Vagina (tissue), 2 donors: ENCODE measurements at regions not wholly inside any gene's neighbourhood (a gene's known extent, or its start where the extent isn't known, plus 50 kb on each side); places are given as distances from the start of the nearest gene placed in this dataset.
A peak's percentile ranks its signal among the peaks of the same experiment; 100 is the strongest.

ENCODE experiments used
- DNase-seq, 2 donors: peaks; one replicate each; pipeline ENCODE4 v3.0.0-alpha.2; 2017; ENCODE audit errors: extremely low spot score in 2 of 2
- H3K27ac ChIP-seq: fragments of 200-600 bp; sonication (generic); one replicate; pipeline ENCODE4 v1.5.1; 2019
- H3K27me3 ChIP-seq: fragments of 200-600 bp; sonication (generic); one replicate; pipeline ENCODE4 v1.5.1; 2019
- H3K36me3 ChIP-seq, 2 donors: fragments of 200-600 bp; sonication (generic); one replicate each; pipeline ENCODE4 v1.5.1; 2017 to 2019
- H3K4me1 ChIP-seq: fragments of 200-600 bp; sonication (generic); one replicate; pipeline ENCODE4 v1.5.1; 2019
- H3K4me3 ChIP-seq, 2 donors: fragments of 200-600 bp; sonication (generic); 1 replicate in 1 of 2; 2 replicates in 1 of 2; pipeline ENCODE4 v1.5.1; 2016 to 2019
- H3K9me3 ChIP-seq: fragments of 200-600 bp; sonication (generic); one replicate; pipeline ENCODE4 v1.5.1; 2019
- POLR2A ChIP-seq, 2 donors: fragments of 450-650 bp; IDR thresholded peaks; one replicate each; pipeline ENCODE4 v1.6.1; 2017; ENCODE audit warnings: antibody characterized with exemption in 2 of 2, mild to moderate bottlenecking in 2 of 2, moderate library complexity in 2 of 2
- POLR2AphosphoS5 ChIP-seq, 2 donors: sonication (generic); formaldehyde crosslinking; IDR thresholded peaks; one replicate each; pipeline ENCODE4 v1.9.0; 2017; ENCODE audit warnings: antibody characterized with exemption in 2 of 2, mild to moderate bottlenecking in 2 of 2, low read depth in 1 of 2; ENCODE audit not compliant: insufficient read depth in 1 of 2
- intact Hi-C: fragments of 100-400 bp; cut with DNase I; formaldehyde crosslinking; loops from one replicate; pipeline ENCODE4 v1.15.1; 2023
- TF ChIP-seq, protein P1 (sequence below), 3 experiments: fragments of 450-650 bp in 2 of 3; fragments of 200-600 bp in 1 of 3; sonication (generic) in 1 of 3; IDR thresholded peaks; one replicate each; pipeline ENCODE4 v1.5.1; 2017 to 2019; ENCODE audit warnings: antibody characterized with exemption in 3 of 3, mild to moderate bottlenecking in 2 of 3, moderate library complexity in 2 of 3

DNA sequence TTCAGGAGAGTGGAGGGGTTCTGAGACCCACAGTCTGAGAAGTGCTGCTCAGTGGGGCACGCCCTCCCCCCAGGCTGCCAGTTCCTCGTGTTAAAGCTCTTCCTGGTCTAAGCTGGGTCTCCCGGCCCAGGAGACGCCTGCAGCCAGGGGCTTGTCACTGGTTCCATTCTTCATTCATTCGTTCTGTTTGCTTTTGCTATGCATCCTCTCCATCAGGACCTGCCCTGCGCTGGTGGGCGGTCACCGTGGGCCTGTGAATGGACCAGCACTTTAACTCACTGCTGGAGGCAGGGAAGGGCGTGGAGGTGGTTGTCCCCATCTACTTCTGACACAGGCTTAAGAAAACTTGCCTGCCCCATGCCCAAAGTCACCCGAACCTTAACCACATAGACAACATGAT is 272.8 kb upstream of the HDAC4 start:
- no peak overlapping the region for H3K4me3 ChIP-seq
- H3K9me3 ChIP-seq = no peaks in the 10 kb centered on the region
- no peaks in the 10 kb centered on the region for H3K36me3 ChIP-seq
- intact Hi-C loops = no loop called here
- no peaks in the 10 kb centered on the region for H3K27me3 ChIP-seq
- DNase-seq = peak in 1 of 2 donors; percentile 64
- no peak overlapping the region for H3K27ac ChIP-seq
- H3K4me1 ChIP-seq = no peaks in the 10 kb centered on the region
- no peak for TF ChIP-seq POLR2A (IDR thresholded peaks at IDR 0.05)
- TF ChIP-seq, protein P1, sequence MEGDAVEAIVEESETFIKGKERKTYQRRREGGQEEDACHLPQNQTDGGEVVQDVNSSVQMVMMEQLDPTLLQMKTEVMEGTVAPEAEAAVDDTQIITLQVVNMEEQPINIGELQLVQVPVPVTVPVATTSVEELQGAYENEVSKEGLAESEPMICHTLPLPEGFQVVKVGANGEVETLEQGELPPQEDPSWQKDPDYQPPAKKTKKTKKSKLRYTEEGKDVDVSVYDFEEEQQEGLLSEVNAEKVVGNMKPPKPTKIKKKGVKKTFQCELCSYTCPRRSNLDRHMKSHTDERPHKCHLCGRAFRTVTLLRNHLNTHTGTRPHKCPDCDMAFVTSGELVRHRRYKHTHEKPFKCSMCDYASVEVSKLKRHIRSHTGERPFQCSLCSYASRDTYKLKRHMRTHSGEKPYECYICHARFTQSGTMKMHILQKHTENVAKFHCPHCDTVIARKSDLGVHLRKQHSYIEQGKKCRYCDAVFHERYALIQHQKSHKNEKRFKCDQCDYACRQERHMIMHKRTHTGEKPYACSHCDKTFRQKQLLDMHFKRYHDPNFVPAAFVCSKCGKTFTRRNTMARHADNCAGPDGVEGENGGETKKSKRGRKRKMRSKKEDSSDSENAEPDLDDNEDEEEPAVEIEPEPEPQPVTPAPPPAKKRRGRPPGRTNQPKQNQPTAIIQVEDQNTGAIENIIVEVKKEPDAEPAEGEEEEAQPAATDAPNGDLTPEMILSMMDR (IDR thresholded peaks at IDR 0.05) = no peak
- no peak for TF ChIP-seq POLR2AphosphoS5 (IDR thresholded peaks at IDR 0.05; ENCODE audit: insufficient read depth in 1 of 2, low read depth in 1 of 2)

DNA sequence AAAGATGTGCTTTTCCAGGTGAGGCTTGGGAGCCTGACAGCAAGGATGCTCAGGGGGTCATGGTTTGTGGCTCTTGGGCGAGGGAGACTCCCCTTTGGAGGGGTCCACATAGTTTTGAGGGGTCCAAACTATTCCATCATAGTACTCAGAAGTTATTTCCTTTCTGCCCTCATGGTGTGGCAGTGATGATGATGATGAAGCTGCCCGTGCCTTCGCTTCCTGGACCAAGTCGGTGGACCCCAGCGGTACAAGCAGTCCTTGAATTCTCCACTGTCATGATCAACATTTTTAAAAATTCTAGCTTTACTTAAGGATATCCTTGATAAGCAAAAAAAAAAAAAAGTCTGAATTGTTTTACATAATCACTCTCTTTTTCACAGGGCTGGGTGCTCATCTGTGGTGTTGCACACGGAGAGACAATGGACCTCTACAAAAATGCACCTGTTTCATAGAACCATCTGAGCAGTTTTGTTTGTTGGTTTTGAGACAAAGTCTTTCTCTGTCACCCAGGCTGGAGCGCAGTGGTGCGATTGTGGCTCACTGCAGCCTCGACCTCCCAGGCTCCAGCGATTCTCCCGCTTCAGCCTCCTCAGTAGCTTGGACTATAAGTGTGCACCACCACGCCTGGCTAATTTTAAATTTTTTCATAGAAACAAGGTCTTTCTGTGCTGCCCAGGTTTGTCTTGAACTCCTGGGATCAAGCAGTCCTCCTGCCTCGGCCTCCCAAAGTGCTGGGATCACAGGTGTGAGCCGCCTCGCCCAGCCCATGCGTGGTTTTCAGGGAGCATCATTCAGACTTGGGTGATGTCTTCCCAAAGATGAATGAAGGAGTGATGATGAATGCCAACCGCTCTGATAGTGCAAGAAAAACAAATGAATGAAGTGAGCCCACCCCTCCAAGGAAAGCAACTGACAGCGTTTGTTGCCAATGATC is 271.4 kb upstream of the HDAC4 start:
- Histone ChIP-seq H3K4me3 (no peak overlapping the region), H3K27ac (no peak overlapping the region), H3K4me1 (no peaks in the 10 kb centered on the region), H3K36me3 (no peaks in the 10 kb centered on the region), H3K9me3 (no peaks in the 10 kb centered on the region), H3K27me3 (no peaks in the 10 kb centered on the region)
- TF ChIP-seq POLR2A (IDR thresholded peaks at IDR 0.05) = no peak
- no peak for TF ChIP-seq POLR2AphosphoS5 (IDR thresholded peaks at IDR 0.05; ENCODE audit: insufficient read depth in 1 of 2, low read depth in 1 of 2)
- TF ChIP-seq, protein P1 (IDR thresholded peaks at IDR 0.05) = no peak
- DNase-seq = peak in 1 of 2 donors; percentile 52
- intact Hi-C loops = no loop called here

DNA sequence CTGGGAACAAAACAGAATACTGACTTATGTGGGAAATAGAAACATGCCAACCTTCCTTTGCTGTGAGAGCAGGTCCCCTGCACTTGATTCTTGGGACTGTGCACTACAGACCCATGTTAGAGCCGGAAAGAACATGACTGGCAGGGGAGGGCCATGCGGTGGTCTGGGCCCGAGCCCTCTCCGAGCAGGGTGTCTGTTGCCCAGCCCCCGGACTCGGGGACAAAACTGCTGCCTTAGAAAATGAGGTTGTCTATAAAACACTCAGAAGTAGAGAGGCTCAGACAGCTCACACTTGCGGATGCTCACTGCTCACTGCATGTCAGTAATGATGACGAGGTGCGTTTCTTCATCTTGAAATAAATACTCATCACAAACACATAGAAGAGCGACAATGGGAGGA is 270.7 kb upstream of the HDAC4 start:
- intact Hi-C loops = no loop called here

DNA sequence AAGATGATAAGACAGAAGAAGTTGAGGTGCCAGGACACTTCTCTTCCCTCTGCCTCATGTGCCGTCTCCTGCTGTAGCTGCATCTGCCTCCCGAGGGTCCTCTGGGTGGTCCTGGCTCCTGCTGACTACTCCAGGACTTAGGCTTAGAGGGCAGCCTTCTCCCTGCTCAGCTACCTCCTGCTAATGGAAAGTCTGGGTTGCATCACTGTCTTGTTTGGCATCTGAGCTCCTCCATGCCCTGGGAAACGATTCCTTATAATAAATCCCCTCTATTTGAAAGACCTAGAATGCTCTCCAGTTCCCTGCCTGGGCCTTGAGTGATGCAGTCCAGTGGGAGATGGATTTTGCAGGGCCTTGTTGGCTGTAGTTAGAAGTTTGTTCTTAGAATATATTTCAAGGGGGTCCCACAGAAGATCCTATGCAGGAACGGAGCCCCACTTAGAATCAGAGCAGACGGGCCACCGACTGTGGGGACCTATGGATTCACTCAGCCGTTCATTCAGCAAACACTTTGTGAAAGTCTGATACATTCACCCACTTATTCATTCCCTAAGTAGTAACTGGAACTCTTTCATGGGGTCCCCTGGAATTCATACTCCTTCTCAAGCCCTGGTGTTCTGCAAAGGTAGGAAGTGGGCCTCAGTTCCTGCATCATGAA is 269.8 kb upstream of the HDAC4 start:
- Histone ChIP-seq H3K4me1 (no peaks in the 10 kb centered on the region), H3K27ac (no peak overlapping the region), H3K4me3 (no peak overlapping the region), H3K9me3 (no peaks in the 10 kb centered on the region), H3K27me3 (no peaks in the 10 kb centered on the region), H3K36me3 (no peaks in the 10 kb centered on the region)
- TF ChIP-seq, protein P1 (IDR thresholded peaks at IDR 0.05) = no peak
- TF ChIP-seq POLR2AphosphoS5 (IDR thresholded peaks at IDR 0.05; ENCODE audit: insufficient read depth in 1 of 2, low read depth in 1 of 2) = no peak
- TF ChIP-seq POLR2A (IDR thresholded peaks at IDR 0.05) = no peak
- no peak for DNase-seq
- intact Hi-C loops = no loop called here

More for the DNA sequence above, 270.7 kb upstream of the HDAC4 start:
- no peak overlapping the region for H3K27ac ChIP-seq
- H3K4me3 ChIP-seq = no peak overlapping the region
- H3K36me3 ChIP-seq = no peaks in the 10 kb centered on the region
- DNase-seq = no peak
- no peaks in the 10 kb centered on the region for H3K9me3 ChIP-seq
- TF ChIP-seq POLR2A (IDR thresholded peaks at IDR 0.05) (no peak), POLR2AphosphoS5 (IDR thresholded peaks at IDR 0.05; ENCODE audit: insufficient read depth in 1 of 2, low read depth in 1 of 2) (no peak)
- TF ChIP-seq, protein P1 (IDR thresholded peaks at IDR 0.05) = no peak
- H3K4me1 ChIP-seq = no peaks in the 10 kb centered on the region
- no peaks in the 10 kb centered on the region for H3K27me3 ChIP-seq
